T-cell (primary cell): ENCODE measurements at regions not wholly inside any gene's neighbourhood (a gene's known extent, or its start where the extent isn't known, plus 50 kb on each side); places are given as distances from the start of the nearest gene placed in this dataset.
"Not testable (repeated sequence)": the region's sequence is repeated elsewhere in the genome, so short reads cannot be mapped to it uniquely, and the experiment has no call there.

ENCODE experiments used
- ATAC-seq, 4 experiments: fragments of 200-7000 bp in 3 of 4; fragments of 150-1000 bp in 1 of 4; cut with Tn5 transposase; replicated peaks in 1 of 4; 1 replicate in 3 of 4; 2 replicates in 1 of 4; pipeline ENCODE4 v1.10.0; 2021; ENCODE audit warnings: moderate library complexity in 3 of 4, mild to moderate bottlenecking in 2 of 4, moderate number of reproducible peaks in 1 of 4
- CTCF ChIA-PET, 2 donors: fragments of 300-600 bp; sonication (Branson Sonifier 250); formaldehyde crosslinking; loops; one replicate each; lab custom pipeline; 2022; ENCODE audit warnings: antibody characterized with exemption in 2 of 2; lab: Charles Lee
- POLR2A ChIA-PET, 2 donors: fragments of 300-600 bp; sonication (Branson Sonifier 250); formaldehyde crosslinking; loops; one replicate each; lab custom pipeline; 2022; ENCODE audit warnings: antibody characterized with exemption in 2 of 2; lab: Charles Lee
- DNase-seq, 35 experiments: peaks; one replicate each; pipeline versions ENCODE4 v3.0.0 to v3.0.0-alpha.2; 2013 to 2023
- H3K27ac ChIP-seq: one replicate; pipeline ENCODE4 v1.5.1; 2013; ENCODE audit warnings: low read length
- H3K27me3 ChIP-seq, 2 experiments: replicated peaks in 1 of 2; 1 replicate in 1 of 2; 2 replicates in 1 of 2; pipeline versions ENCODE4 v1.6.1 to v1.7.0; 2013; ENCODE audit warnings: low read length in 1 of 2, mixed read lengths in 1 of 2; ENCODE audit not compliant: control insufficient read depth in 2 of 2, insufficient read depth in 2 of 2; ENCODE audit errors: extremely low read depth in 1 of 2
- H3K36me3 ChIP-seq, 2 donors: 1 replicate in 1 of 2; 2 replicates in 1 of 2; pipeline versions ENCODE4 v1.6.1 to v1.7.0; 2013; ENCODE audit warnings: low read length in 1 of 2; ENCODE audit not compliant: control insufficient read depth in 2 of 2, insufficient read depth in 1 of 2; ENCODE audit errors: extremely low read depth in 1 of 2
- H3K4me1 ChIP-seq, 2 experiments: 1 replicate in 1 of 2; 2 replicates in 1 of 2; pipeline versions ENCODE4 v1.6.1 to v1.7.0; 2013; ENCODE audit warnings: low read length in 2 of 2, mixed read lengths in 1 of 2; ENCODE audit not compliant: insufficient read depth in 2 of 2, control insufficient read depth in 1 of 2; ENCODE audit errors: extremely low read depth in 1 of 2
- H3K4me3 ChIP-seq, 2 donors: 1 replicate in 1 of 2; 2 replicates in 1 of 2; pipeline versions ENCODE4 v1.5.1 to v1.7.0; 2013; ENCODE audit warnings: mild to moderate bottlenecking in 2 of 2, low read length in 1 of 2, moderate library complexity in 1 of 2; ENCODE audit not compliant: control insufficient read depth in 1 of 2; ENCODE audit errors: extremely low read depth in 1 of 2
- H3K9me3 ChIP-seq: 2 replicates; pipeline ENCODE4 v1.7.0; 2013
- H3K27ac Mint-ChIP-seq, 2 donors: one replicate each; pipeline ENCODE4 v1.8.0; 2020 to 2021; ENCODE audit warnings: mild to moderate bottlenecking in 2 of 2, mixed read lengths in 2 of 2
- H3K27me3 Mint-ChIP-seq, 2 donors: one replicate each; pipeline ENCODE4 v1.8.0; 2021 to 2022; ENCODE audit warnings: mixed read lengths in 2 of 2
- H3K36me3 Mint-ChIP-seq: one replicate; pipeline ENCODE4 v1.8.0; 2021; ENCODE audit warnings: mixed read lengths
- H3K4me1 Mint-ChIP-seq, 3 donors: one replicate each; pipeline ENCODE4 v1.8.0; 2020 to 2022; ENCODE audit warnings: mixed read lengths in 3 of 3, mild to moderate bottlenecking in 1 of 3
- H3K4me3 Mint-ChIP-seq, 3 donors: one replicate each; pipeline ENCODE4 v1.8.0; 2020 to 2022; ENCODE audit warnings: mild to moderate bottlenecking in 3 of 3, mixed read lengths in 3 of 3, moderate library complexity in 3 of 3
- H3K9me3 Mint-ChIP-seq, 3 donors: one replicate each; pipeline ENCODE4 v1.8.0; 2020 to 2022; ENCODE audit warnings: mixed read lengths in 3 of 3
- WGBS: methylation state at CpG from one replicate; pipeline ENCODE4 v1.1.5; 2013; ENCODE audit warnings: missing lambda C conversion rate; ENCODE audit not compliant: insufficient coverage; 5-methylcytosine and 5-hydroxymethylcytosine counted together

- CTCF ChIA-PET, POLR2A ChIA-PET, H3K36me3 Mint-ChIP-seq, H3K4me1 ChIP-seq, H3K4me3 ChIP-seq, ATAC-seq, H3K27ac Mint-ChIP-seq, H3K27me3 ChIP-seq, H3K27ac ChIP-seq, H3K36me3 ChIP-seq, H3K4me3 Mint-ChIP-seq, H3K9me3 Mint-ChIP-seq, H3K9me3 ChIP-seq, H3K4me1 Mint-ChIP-seq: not testable (repeated sequence)
- DNase-seq = peak in 1 of 35 experiments; percentile 28
- peaks cover 9 to 11% of the 10 kb centered on the region in 2 donors for H3K27me3 Mint-ChIP-seq
- WGBS = no CpG with 5 or more reads among the region's 1 CpG
Measured at GRCh38 chr16:5207862-5208498, 110.4 kb upstream of the EEF2KMT start.

- H3K27me3 Mint-ChIP-seq = peaks cover 4 to 5% of the 10 kb centered on the region in 2 donors
- H3K27ac ChIP-seq = no peak overlapping the region
- no peaks in the 10 kb centered on the region for H3K9me3 Mint-ChIP-seq
- ChIA-PET POLR2A (no interaction called here), CTCF (no interaction called here)
- H3K4me3 ChIP-seq = no peak overlapping the region
- no peaks in the 10 kb centered on the region for H3K4me1 ChIP-seq
- no peaks in the 10 kb centered on the region for H3K9me3 ChIP-seq
- H3K27ac Mint-ChIP-seq = no peak overlapping the region
- no peaks in the 10 kb centered on the region for H3K36me3 ChIP-seq
- H3K36me3 Mint-ChIP-seq = no peaks in the 10 kb centered on the region
- H3K4me3 Mint-ChIP-seq = no peak overlapping the region
- H3K27me3 ChIP-seq = peaks cover 0 to 3% of the 10 kb centered on the region in 2 experiments
- DNase-seq (no peak), ATAC-seq (no peak)
- WGBS = 89% methylated on average over 24 of the region's 26 CpGs
- H3K4me1 Mint-ChIP-seq = peaks cover 0 to 4% (median 0%) of the 10 kb centered on the region in 3 donors
Measured at GRCh38 chr16:5207001-5207523, 109.5 kb upstream of the EEF2KMT start.

- no peaks in the 10 kb centered on the region for H3K27me3 ChIP-seq
- ChIA-PET POLR2A (no interaction called here), CTCF (no interaction called here)
- Mint-ChIP-seq H3K9me3 (no peaks in the 10 kb centered on the region), H3K36me3 (no peaks in the 10 kb centered on the region), H3K4me3 (no peak overlapping the region), H3K4me1 (peaks cover 0 to 4% (median 0%) of the 10 kb centered on the region in 3 donors), H3K27ac (no peak overlapping the region), H3K27me3 (no peaks in the 10 kb centered on the region)
- WGBS = 48% methylated on average over 3 of the region's 4 CpGs
- H3K9me3 ChIP-seq = no peaks in the 10 kb centered on the region
- ATAC-seq (no peak), DNase-seq (no peak)
- no peaks in the 10 kb centered on the region for H3K4me1 ChIP-seq
- no peak overlapping the region for H3K27ac ChIP-seq
- H3K36me3 ChIP-seq = no peaks in the 10 kb centered on the region
- H3K4me3 ChIP-seq = no peak overlapping the region
Measured at GRCh38 chr16:5206331-5206990, 108.9 kb upstream of the EEF2KMT start.

GRCh38 chr16:5205361-5206040, 107.9 kb upstream of the EEF2KMT start:
- Mint-ChIP-seq H3K27ac (no peak overlapping the region), H3K4me1 (peaks cover 0 to 4% (median 0%) of the 10 kb centered on the region in 3 donors), H3K9me3 (no peaks in the 10 kb centered on the region), H3K27me3 (no peaks in the 10 kb centered on the region), H3K36me3 (no peaks in the 10 kb centered on the region), H3K4me3 (no peak overlapping the region)
- no peak for ATAC-seq
- H3K27ac ChIP-seq = no peak overlapping the region
- no peaks in the 10 kb centered on the region for H3K4me1 ChIP-seq
- 27% methylated on average over 2 of the region's 5 CpGs for WGBS
- no peaks in the 10 kb centered on the region for H3K36me3 ChIP-seq
- H3K9me3 ChIP-seq = no peaks in the 10 kb centered on the region
- H3K27me3 ChIP-seq = no peaks in the 10 kb centered on the region
- CTCF ChIA-PET = no interaction called here
- POLR2A ChIA-PET = no interaction called here
- no peak overlapping the region for H3K4me3 ChIP-seq
- DNase-seq = no peak

- H3K36me3 ChIP-seq, H3K4me1 Mint-ChIP-seq, DNase-seq, H3K27ac ChIP-seq, H3K4me3 Mint-ChIP-seq, H3K4me3 ChIP-seq, H3K27me3 ChIP-seq, H3K9me3 ChIP-seq, POLR2A ChIA-PET, H3K27ac Mint-ChIP-seq, CTCF ChIA-PET, ATAC-seq, H3K9me3 Mint-ChIP-seq, H3K27me3 Mint-ChIP-seq, H3K4me1 ChIP-seq, H3K36me3 Mint-ChIP-seq: not testable (repeated sequence)
- 78% methylated on average over 5 of the region's 14 CpGs for whole genome bisulfite sequencing
Measured at GRCh38 chr16:5203675-5204074, 106.1 kb upstream of the EEF2KMT start.

GRCh38 chr16:5200123-5200522, 102.5 kb upstream of the EEF2KMT start:
- H3K4me3 Mint-ChIP-seq = no peak overlapping the region
- peaks cover 5 to 10% of the 10 kb centered on the region in 2 donors for H3K27me3 Mint-ChIP-seq
- ATAC-seq (no peak), DNase-seq (no peak)
- Histone ChIP-seq H3K4me1 (no peaks in the 10 kb centered on the region), H3K36me3 (no peaks in the 10 kb centered on the region), H3K27me3 (peaks cover 0 to 8% of the 10 kb centered on the region in 2 experiments), H3K27ac (no peak overlapping the region), H3K9me3 (no peaks in the 10 kb centered on the region), H3K4me3 (no peak overlapping the region)
- no peak overlapping the region for H3K27ac Mint-ChIP-seq
- no peaks in the 10 kb centered on the region for H3K36me3 Mint-ChIP-seq
- ChIA-PET CTCF (no interaction called here), POLR2A (no interaction called here)
- no peaks in the 10 kb centered on the region for H3K4me1 Mint-ChIP-seq
- no peaks in the 10 kb centered on the region for H3K9me3 Mint-ChIP-seq
